LNCaP clone FGC (cell line): ENCODE measurements at regions not wholly inside any gene's neighbourhood (a gene's known extent, or its start where the extent isn't known, plus 50 kb on each side); places are given as distances from the start of the nearest gene placed in this dataset.

Experiments used
- DNase-seq: peaks from one replicate; pipeline ENCODE4 v3.0.0-alpha.2; 2011; ENCODE audit warnings: low read depth
- H3K4me3 ChIP-seq: 2 replicates; pipeline ENCODE4 v1.5.1; 2011; ENCODE audit warnings: mild to moderate bottlenecking, low read depth, low read length, control low read depth
- TF ChIP-seq, protein P1 (sequence below): IDR thresholded peaks from 2 replicates; pipeline ENCODE4 v1.5.1; 2012; ENCODE audit warnings: mild to moderate bottlenecking; ENCODE audit not compliant: control insufficient read depth, insufficient read depth; ENCODE audit errors: extremely low read depth

DNA sequence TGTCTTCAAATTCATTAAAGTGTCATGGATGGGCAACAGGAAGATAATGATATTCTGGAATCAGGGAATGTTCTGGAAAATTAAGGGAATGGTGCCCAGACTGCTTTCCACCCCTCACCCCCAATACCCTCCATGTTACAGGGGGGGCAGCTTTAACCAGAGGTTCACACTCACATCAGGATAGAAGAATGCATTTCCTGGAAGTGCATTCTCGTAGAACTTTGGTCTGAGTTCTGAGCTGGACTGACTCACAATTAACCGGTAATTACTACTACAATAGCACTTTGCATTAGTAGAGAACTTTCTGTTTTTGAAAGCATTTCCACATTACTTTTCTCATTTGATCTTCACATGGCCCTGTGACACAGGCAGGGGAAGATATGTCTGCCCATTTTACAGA, 52.5 kb upstream of the SHISA3 start:
- no peak overlapping the region for H3K4me3 ChIP-seq
- TF ChIP-seq, protein P1, sequence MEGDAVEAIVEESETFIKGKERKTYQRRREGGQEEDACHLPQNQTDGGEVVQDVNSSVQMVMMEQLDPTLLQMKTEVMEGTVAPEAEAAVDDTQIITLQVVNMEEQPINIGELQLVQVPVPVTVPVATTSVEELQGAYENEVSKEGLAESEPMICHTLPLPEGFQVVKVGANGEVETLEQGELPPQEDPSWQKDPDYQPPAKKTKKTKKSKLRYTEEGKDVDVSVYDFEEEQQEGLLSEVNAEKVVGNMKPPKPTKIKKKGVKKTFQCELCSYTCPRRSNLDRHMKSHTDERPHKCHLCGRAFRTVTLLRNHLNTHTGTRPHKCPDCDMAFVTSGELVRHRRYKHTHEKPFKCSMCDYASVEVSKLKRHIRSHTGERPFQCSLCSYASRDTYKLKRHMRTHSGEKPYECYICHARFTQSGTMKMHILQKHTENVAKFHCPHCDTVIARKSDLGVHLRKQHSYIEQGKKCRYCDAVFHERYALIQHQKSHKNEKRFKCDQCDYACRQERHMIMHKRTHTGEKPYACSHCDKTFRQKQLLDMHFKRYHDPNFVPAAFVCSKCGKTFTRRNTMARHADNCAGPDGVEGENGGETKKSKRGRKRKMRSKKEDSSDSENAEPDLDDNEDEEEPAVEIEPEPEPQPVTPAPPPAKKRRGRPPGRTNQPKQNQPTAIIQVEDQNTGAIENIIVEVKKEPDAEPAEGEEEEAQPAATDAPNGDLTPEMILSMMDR: no peak
- no peak for DNase-seq

DNA sequence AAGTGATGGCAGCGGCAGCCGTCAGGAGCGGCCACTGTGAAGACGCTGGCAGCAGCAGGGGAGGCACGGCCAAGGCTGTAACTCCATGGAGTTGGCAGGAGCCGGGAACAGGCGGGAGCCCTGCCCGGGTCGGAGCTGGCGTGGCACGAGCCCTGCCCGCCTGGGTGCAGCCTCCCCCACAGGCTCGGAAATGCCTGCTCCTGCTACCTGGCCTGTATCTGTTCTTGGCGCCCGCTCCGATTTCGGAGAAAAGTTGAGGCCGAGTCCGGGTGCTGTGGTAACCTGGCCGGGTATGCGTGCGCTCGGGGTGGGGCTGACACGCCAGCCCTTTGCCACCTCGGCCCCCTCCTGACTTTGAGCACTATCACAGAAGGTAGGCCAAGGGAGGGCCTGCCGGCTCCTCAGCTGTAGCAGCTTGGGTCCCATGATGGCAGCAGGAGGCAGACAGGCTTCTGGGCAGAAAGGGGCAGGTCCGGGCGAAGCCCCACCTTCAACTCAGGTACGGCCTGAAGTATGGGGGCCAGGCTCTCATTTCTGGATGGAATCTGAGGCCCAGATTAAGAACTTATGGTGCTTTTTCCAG, 51.2 kb upstream of the SHISA3 start:
- H3K4me3 ChIP-seq: no peak overlapping the region
- TF ChIP-seq, protein P1: no peak
- no peak for DNase-seq

DNA sequence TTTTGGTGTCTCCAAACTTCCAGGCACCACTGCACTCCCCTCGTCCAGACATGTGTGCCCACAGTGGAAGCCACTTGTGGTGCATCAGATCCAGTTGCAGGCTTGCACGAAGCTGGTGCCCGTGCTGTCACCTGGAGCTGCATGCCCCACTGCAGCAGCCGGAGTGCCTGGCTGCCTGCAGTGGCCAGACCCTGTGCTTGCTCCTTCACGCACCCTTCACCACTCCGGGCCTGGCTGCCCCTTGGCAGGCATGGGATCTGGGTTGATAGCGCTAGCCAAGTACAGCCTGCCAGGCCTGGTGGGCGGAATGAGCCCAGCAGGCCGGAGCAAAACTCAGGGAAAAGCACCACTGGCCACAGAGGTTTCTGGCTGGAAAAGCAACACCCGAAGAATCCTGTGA, 50.2 kb upstream of the SHISA3 start:
- DNase-seq: no peak
- H3K4me3 ChIP-seq: no peak overlapping the region
- TF ChIP-seq, protein P1: no peak
